HCT116 (cell line): ENCODE measurements at regions not wholly inside any gene's neighbourhood (a gene's known extent, or its start where the extent isn't known, plus 50 kb on each side); places are given as distances from the start of the nearest gene placed in this dataset.

Experiments
- ATAC-seq: fragments of 200-7000 bp; cut with Tn5 transposase; 2 replicates; pipeline ENCODE4 v1.9.1; 2020; ENCODE audit warnings: mild to moderate bottlenecking, moderate library complexity
- BruUV-seq: library from RNA; stranded (reverse); fragments of 400-500 nt; replicated peaks from 2 replicates; lab custom pipeline; 2021; lab: Mats Ljungman, UMichigan
- CTCF ChIA-PET: fragments of 300-600 bp; sonication (Branson Sonifier 250); formaldehyde crosslinking; loops from one replicate; lab custom pipeline; 2021; ENCODE audit warnings: antibody characterized with exemption; lab: Charles Lee
- POLR2A ChIA-PET: fragments of 300-600, 350-600 bp; sonication (Branson Sonifier 250); formaldehyde crosslinking; loops from one replicate; lab custom pipeline; 2021; ENCODE audit warnings: antibody characterized with exemption; lab: Charles Lee
- RAD21 ChIA-PET, 2 experiments: fragments of 300-600 bp; sonication (Branson Sonifier 250); formaldehyde crosslinking; loops; one replicate each; lab custom pipeline; 2023; ENCODE audit warnings: low total read pairs in 2 of 2; ENCODE audit not compliant: uncharacterized antibody in 2 of 2, unreplicated experiment in 2 of 2, low non-redundant PET in 1 of 2; lab: Charles Lee
- DNase-seq: peaks from one replicate; pipeline ENCODE4 v3.0.0-alpha.2; 2010; ENCODE audit warnings: low read depth, low spot score
- H2AFZ ChIP-seq: fragments of 200-600 bp; shearing (Covaris generic), sonication (generic); 2 replicates; pipeline ENCODE4 v1.6.1; 2017; ENCODE audit warnings: low read depth, mixed run types, mixed read lengths, antibody characterized with exemption, low read length; ENCODE audit not compliant: poor library complexity, severe bottlenecking
- H3K27ac ChIP-seq: 2 replicates; pipeline ENCODE4 v1.5.1; 2012; ENCODE audit warnings: low read depth, low read length
- H3K27me3 ChIP-seq: fragments of 200-600 bp; sonication (generic); 2 replicates; pipeline ENCODE4 v1.6.1; 2016; ENCODE audit warnings: mixed run types, low read length, mixed read lengths; ENCODE audit not compliant: insufficient read depth
- H3K36me3 ChIP-seq, 2 experiments: fragments of 200-500 bp in 1 of 2; fragments of 200-600 bp in 1 of 2; sonication (Bioruptor generic) in 1 of 2; sonication (generic) in 1 of 2; 2 replicates each; pipeline versions ENCODE4 v1.5.1 to v1.6.1; 2014 to 2016; ENCODE audit warnings: low read length in 2 of 2, inconsistent platforms in 1 of 2, mixed read lengths in 1 of 2, mixed run types in 1 of 2; ENCODE audit not compliant: insufficient read depth in 2 of 2, control insufficient read depth in 1 of 2
- H3K4me1 ChIP-seq, 2 experiments: fragments of 200-600 bp in 1 of 2; sonication (generic) in 1 of 2; 2 replicates each; pipeline versions ENCODE4 v1.5.1 to v1.6.1; 2012 to 2017; ENCODE audit warnings: low read length in 2 of 2, inconsistent platforms in 1 of 2, mild to moderate bottlenecking in 1 of 2, mixed read lengths in 1 of 2, mixed run types in 1 of 2, moderate library complexity in 1 of 2; ENCODE audit not compliant: insufficient read depth in 2 of 2, control insufficient read depth in 1 of 2
- H3K4me2 ChIP-seq: fragments of 200-600 bp; sonication (generic); 2 replicates; pipeline ENCODE4 v1.6.1; 2017; ENCODE audit warnings: mixed run types, low read length, mixed read lengths
- H3K4me3 ChIP-seq, 2 experiments: fragments of 200-600 bp in 1 of 2; sonication (generic) in 1 of 2; replicated peaks in 1 of 2; 2 replicates each; pipeline ENCODE4 v1.5.1; 2011 to 2016; ENCODE audit warnings: low read length in 2 of 2, control low read depth in 1 of 2, low read depth in 1 of 2, mild to moderate bottlenecking in 1 of 2, mixed read lengths in 1 of 2, mixed run types in 1 of 2
- H3K79me2 ChIP-seq: fragments of 200-600 bp; sonication (generic); 2 replicates; pipeline ENCODE4 v1.6.1; 2017; ENCODE audit warnings: mild to moderate bottlenecking, mixed run types, low read length, moderate library complexity, mixed read lengths; ENCODE audit not compliant: insufficient read depth
- H3K9ac ChIP-seq: fragments of 200-600 bp; sonication (generic); 2 replicates; pipeline ENCODE4 v1.6.1; 2016; ENCODE audit warnings: low read length, mixed read lengths
- H3K9me2 ChIP-seq: fragments of 200-600 bp; sonication (generic), shearing (Covaris generic); 2 replicates; pipeline ENCODE4 v1.6.1; 2017; ENCODE audit warnings: mixed run types, mild to moderate bottlenecking, moderate library complexity; ENCODE audit not compliant: insufficient read depth
- H3K9me3 ChIP-seq, 2 experiments: fragments of 200-500 bp in 1 of 2; fragments of 200-600 bp in 1 of 2; sonication (Bioruptor generic) in 1 of 2; sonication (generic) in 1 of 2; 2 replicates each; pipeline ENCODE4 v1.6.1; 2014 to 2017; ENCODE audit warnings: low read length in 2 of 2, mixed read lengths in 2 of 2, inconsistent platforms in 1 of 2, low read depth in 1 of 2, mild to moderate bottlenecking in 1 of 2, mixed run types in 1 of 2, moderate library complexity in 1 of 2; ENCODE audit not compliant: control insufficient read depth in 1 of 2, insufficient read depth in 1 of 2
- H4K20me1 ChIP-seq: fragments of 200-600 bp; sonication (generic), shearing (Covaris generic); 2 replicates; pipeline ENCODE4 v1.6.1; 2017; ENCODE audit warnings: mixed run types, mild to moderate bottlenecking, moderate library complexity; ENCODE audit not compliant: insufficient read depth
- ATF3 ChIP-seq: IDR thresholded peaks from 2 replicates; pipeline ENCODE4 v1.6.1; 2012
- CBX3 ChIP-seq: IDR thresholded peaks from 2 replicates; pipeline ENCODE4 v1.6.1; 2012; ENCODE audit warnings: low read depth
- CEBPB ChIP-seq: IDR thresholded peaks from 2 replicates; pipeline ENCODE4 v1.6.1; 2012; ENCODE audit warnings: low read depth
- EGR1 ChIP-seq: IDR thresholded peaks from 2 replicates; pipeline ENCODE4 v1.6.1; 2012; ENCODE audit warnings: low read depth
- ELF1 ChIP-seq: IDR thresholded peaks from 2 replicates; pipeline ENCODE4 v1.6.1; 2012; ENCODE audit warnings: low read depth, borderline replicate concordance
- JUND ChIP-seq: IDR thresholded peaks from 2 replicates; pipeline ENCODE4 v1.6.1; 2012
- POLR2A ChIP-seq: IDR thresholded peaks from 2 replicates; pipeline ENCODE4 v1.7.0; 2011; ENCODE audit warnings: borderline replicate concordance; ENCODE audit not compliant: insufficient read depth, insufficient read length; ENCODE audit errors: extremely low read depth
- RAD21 ChIP-seq: IDR thresholded peaks from 2 replicates; pipeline ENCODE4 v1.6.1; 2012; ENCODE audit warnings: low read depth, mild to moderate bottlenecking
- SP1 ChIP-seq: IDR thresholded peaks from 2 replicates; pipeline ENCODE4 v1.6.1; 2012; ENCODE audit warnings: low read depth
- TCF7L2 ChIP-seq: IDR thresholded peaks from 2 replicates; pipeline ENCODE4 v1.7.0; 2011; ENCODE audit warnings: borderline replicate concordance, inconsistent platforms; ENCODE audit not compliant: insufficient read depth, insufficient read length; ENCODE audit errors: extremely low read depth
- YY1 ChIP-seq: IDR thresholded peaks from 2 replicates; pipeline ENCODE4 v1.6.1; 2011; ENCODE audit warnings: low read length, low read depth, moderate library complexity, mild to moderate bottlenecking; ENCODE audit not compliant: insufficient replicate concordance; ENCODE audit errors: extremely low read depth
- intact Hi-C: fragments of 100-400 bp; cut with micrococcal nuclease; formaldehyde crosslinking; loops from 2 replicates; pipeline ENCODE4 v1.10.0; 2022
- TF ChIP-seq, protein P1 (sequence below), 3 experiments: fragments of 200-600 bp in 1 of 3; sonication (generic) in 1 of 3; IDR thresholded peaks in 2 of 3; conservative IDR thresholded peaks in 1 of 3; 2 replicates each; pipeline ENCODE4 v1.5.1; 2012 to 2017; ENCODE audit warnings: low read depth in 2 of 3, low read length in 2 of 3, antibody characterized with exemption in 1 of 3, borderline replicate concordance in 1 of 3, control low read depth in 1 of 3, mild to moderate bottlenecking in 1 of 3, mixed read lengths in 1 of 3, mixed run types in 1 of 3, moderate library complexity in 1 of 3; ENCODE audit not compliant: insufficient read depth in 1 of 3
- TF ChIP-seq, protein P2 (sequence below): IDR thresholded peaks from 2 replicates; pipeline ENCODE4 v1.6.1; 2011; ENCODE audit warnings: mild to moderate bottlenecking, low read length, moderate library complexity; ENCODE audit not compliant: insufficient replicate concordance; ENCODE audit errors: extremely low read depth

GRCh38 chr2:226618875-226619605 is 180.6 kb downstream of the IRS1 start:
- H4K20me1 ChIP-seq: no peaks in the 10 kb centered on the region
- CTCF ChIA-PET: no interaction called here
- no peaks in the 10 kb centered on the region for H3K9me2 ChIP-seq
- no peak overlapping the region for H2AFZ ChIP-seq
- no peak overlapping the region for H3K4me3 ChIP-seq
- H3K79me2 ChIP-seq: no peaks in the 10 kb centered on the region; the same call in 1 of the 2 replicates
- TF ChIP-seq, protein P1, sequence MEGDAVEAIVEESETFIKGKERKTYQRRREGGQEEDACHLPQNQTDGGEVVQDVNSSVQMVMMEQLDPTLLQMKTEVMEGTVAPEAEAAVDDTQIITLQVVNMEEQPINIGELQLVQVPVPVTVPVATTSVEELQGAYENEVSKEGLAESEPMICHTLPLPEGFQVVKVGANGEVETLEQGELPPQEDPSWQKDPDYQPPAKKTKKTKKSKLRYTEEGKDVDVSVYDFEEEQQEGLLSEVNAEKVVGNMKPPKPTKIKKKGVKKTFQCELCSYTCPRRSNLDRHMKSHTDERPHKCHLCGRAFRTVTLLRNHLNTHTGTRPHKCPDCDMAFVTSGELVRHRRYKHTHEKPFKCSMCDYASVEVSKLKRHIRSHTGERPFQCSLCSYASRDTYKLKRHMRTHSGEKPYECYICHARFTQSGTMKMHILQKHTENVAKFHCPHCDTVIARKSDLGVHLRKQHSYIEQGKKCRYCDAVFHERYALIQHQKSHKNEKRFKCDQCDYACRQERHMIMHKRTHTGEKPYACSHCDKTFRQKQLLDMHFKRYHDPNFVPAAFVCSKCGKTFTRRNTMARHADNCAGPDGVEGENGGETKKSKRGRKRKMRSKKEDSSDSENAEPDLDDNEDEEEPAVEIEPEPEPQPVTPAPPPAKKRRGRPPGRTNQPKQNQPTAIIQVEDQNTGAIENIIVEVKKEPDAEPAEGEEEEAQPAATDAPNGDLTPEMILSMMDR (IDR thresholded peaks at IDR 0.05 in 2 of 3, conservative IDR thresholded peaks at IDR 0.05 in 1 of 3; ENCODE audit: borderline replicate concordance in 1 of 3, insufficient read depth in 1 of 3, low read depth in 2 of 3, low read length in 2 of 3): no peak
- no peak for TF ChIP-seq ELF1
- peak; percentile 55; the same call in 1 of the 2 replicates for TF ChIP-seq CEBPB
- no peak for TF ChIP-seq JUND
- no peak for TF ChIP-seq YY1
- no peak for TF ChIP-seq ATF3
- no peak for TF ChIP-seq EGR1
- 0 out of 2 replicates have a peak, but pooled peaks have one; percentile 8 for TF ChIP-seq CBX3
- peak; percentile 60 for TF ChIP-seq SP1
- TF ChIP-seq, protein P2, sequence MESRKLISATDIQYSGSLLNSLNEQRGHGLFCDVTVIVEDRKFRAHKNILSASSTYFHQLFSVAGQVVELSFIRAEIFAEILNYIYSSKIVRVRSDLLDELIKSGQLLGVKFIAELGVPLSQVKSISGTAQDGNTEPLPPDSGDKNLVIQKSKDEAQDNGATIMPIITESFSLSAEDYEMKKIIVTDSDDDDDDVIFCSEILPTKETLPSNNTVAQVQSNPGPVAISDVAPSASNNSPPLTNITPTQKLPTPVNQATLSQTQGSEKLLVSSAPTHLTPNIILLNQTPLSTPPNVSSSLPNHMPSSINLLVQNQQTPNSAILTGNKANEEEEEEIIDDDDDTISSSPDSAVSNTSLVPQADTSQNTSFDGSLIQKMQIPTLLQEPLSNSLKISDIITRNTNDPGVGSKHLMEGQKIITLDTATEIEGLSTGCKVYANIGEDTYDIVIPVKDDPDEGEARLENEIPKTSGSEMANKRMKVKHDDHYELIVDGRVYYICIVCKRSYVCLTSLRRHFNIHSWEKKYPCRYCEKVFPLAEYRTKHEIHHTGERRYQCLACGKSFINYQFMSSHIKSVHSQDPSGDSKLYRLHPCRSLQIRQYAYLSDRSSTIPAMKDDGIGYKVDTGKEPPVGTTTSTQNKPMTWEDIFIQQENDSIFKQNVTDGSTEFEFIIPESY: no peak
- TF ChIP-seq POLR2A: no peak
- TF ChIP-seq TCF7L2: peak; percentile 94
- TF ChIP-seq RAD21: peak; percentile 6; the same call in 1 of the 2 replicates
- TF ChIP-seq, all 23 proteins: peak for 5
- Histone ChIP-seq H3K9ac (peak overlapping the region; percentile 8), H3K9me3 (no peaks in the 10 kb centered on the region), H3K36me3 (peaks cover 0 to 28% of the 10 kb centered on the region in 2 experiments; a peak in 2 of 4 replicates), H3K27me3 (no peaks in the 10 kb centered on the region), H3K4me1 (peaks cover 38 to 65% of the 10 kb centered on the region in 2 experiments), H3K4me2 (peak overlapping the region; percentile 29), H3K27ac (peak overlapping the region; percentile 73)
- RAD21 ChIA-PET: no interaction called here
- intact Hi-C loops: loop anchor here (10.0 kb wide), 1 partner anchor 404 kb away; no protein-coding TSS in a partner anchor
- POLR2A ChIA-PET: interaction anchor here (1.3 kb wide), 1 partner anchor 8 kb away, joined by 3 read pairs; no protein-coding TSS in a partner anchor
- no TSS peak for BruUV-seq
- DNase-seq: peak; percentile 27
- ATAC-seq: peak; percentile 63
